ENCODE measurements at regions not wholly inside any gene's neighbourhood (a gene's known extent, or its start where the extent isn't known, plus 50 kb on each side); places are given as distances from the start of the nearest gene placed in this dataset.

- TF ChIP-seq, protein P1, sequence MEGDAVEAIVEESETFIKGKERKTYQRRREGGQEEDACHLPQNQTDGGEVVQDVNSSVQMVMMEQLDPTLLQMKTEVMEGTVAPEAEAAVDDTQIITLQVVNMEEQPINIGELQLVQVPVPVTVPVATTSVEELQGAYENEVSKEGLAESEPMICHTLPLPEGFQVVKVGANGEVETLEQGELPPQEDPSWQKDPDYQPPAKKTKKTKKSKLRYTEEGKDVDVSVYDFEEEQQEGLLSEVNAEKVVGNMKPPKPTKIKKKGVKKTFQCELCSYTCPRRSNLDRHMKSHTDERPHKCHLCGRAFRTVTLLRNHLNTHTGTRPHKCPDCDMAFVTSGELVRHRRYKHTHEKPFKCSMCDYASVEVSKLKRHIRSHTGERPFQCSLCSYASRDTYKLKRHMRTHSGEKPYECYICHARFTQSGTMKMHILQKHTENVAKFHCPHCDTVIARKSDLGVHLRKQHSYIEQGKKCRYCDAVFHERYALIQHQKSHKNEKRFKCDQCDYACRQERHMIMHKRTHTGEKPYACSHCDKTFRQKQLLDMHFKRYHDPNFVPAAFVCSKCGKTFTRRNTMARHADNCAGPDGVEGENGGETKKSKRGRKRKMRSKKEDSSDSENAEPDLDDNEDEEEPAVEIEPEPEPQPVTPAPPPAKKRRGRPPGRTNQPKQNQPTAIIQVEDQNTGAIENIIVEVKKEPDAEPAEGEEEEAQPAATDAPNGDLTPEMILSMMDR (IDR thresholded peaks at IDR 0.05): no peak
- TF ChIP-seq EP300 (IDR thresholded peaks at IDR 0.05) (no peak), POLR2A (IDR thresholded peaks at IDR 0.05) (no peak), POLR2AphosphoS5 (IDR thresholded peaks at IDR 0.05) (no peak)
- no peaks in the 10 kb centered on the region for H3K36me3 ChIP-seq
- 77% methylated on average over 7 of the region's 7 CpGs for WGBS
- no peak for DNase-seq (ENCODE audit: low spot score in 2 of 2)
- no peak overlapping the region for H3K4me3 ChIP-seq
- H3K27ac ChIP-seq: no peak overlapping the region
- no peaks in the 10 kb centered on the region for H3K4me1 ChIP-seq
- no peaks in the 10 kb centered on the region for H3K27me3 ChIP-seq
- H3K9me3 ChIP-seq: no peaks in the 10 kb centered on the region
These were observed 187.5 kb upstream of the THRB start for GRCh38 chr3:24682141-24682547.

DNA sequence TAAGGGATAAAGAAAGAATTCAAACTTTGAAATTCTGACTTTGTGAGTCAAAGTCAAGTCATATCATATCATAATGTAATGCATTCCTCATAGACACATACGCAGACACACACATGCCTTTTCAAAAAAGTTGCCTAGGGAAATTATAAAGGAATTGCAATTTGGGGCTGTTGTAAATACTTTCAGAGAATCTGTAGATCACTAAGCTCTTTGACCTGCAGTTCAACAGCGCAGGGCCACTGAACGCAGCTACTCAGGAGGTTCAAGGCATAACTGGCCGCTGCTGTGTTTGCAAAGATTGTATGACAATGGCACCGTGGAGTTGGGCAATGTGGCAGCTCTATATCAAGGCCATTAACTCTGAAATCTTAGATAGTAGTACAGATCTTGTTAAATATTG is 188.4 kb upstream of the THRB start:
- DNase-seq (ENCODE audit: low spot score in 2 of 2): no peak
- Histone ChIP-seq H3K4me1 (no peaks in the 10 kb centered on the region), H3K27ac (no peak overlapping the region), H3K4me3 (no peak overlapping the region), H3K36me3 (no peaks in the 10 kb centered on the region), H3K27me3 (no peaks in the 10 kb centered on the region), H3K9me3 (no peaks in the 10 kb centered on the region)
- WGBS: 87% methylated on average over 5 of the region's 5 CpGs
- TF ChIP-seq POLR2AphosphoS5 (IDR thresholded peaks at IDR 0.05) (no peak), POLR2A (IDR thresholded peaks at IDR 0.05) (no peak), EP300 (IDR thresholded peaks at IDR 0.05) (no peak)
- TF ChIP-seq, protein P1 (IDR thresholded peaks at IDR 0.05): no peak

DNA sequence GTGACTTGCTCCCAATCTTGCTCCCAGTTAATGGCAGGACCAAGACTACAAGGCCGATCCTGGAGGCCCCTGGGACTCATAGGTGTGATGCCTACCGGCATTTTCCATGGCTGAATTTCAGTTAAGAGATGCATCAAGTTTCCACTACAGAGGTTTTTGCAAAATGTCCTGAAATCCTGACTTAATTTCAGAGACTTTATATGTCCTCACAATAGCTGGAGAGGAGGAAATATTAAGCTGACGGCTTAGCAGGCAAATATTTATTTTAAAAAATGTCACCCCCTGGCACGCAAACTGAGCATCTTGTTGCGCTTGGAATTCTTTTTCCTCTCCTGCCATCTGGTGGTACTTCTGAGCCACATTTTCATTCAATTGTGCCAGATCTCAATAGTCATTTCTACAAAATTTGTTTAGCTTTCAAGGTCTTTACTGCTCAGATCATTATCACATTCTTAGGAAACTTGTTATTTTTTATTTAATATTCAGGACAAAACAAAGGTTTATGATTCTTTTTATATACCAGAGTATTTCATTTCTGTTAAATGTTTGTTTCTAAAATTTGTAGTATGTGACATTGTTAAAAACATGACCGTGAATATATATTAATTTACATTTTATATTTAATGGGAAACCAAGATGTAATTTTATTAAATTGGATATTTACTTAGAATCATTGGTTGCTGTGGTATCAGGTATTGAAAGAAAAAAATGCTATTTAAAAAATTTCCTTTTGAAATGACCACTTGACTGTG is 189.2 kb upstream of the THRB start:
- TF ChIP-seq, protein P1 (IDR thresholded peaks at IDR 0.05): peak; percentile 40 to 50
- no peak for TF ChIP-seq POLR2AphosphoS5 (IDR thresholded peaks at IDR 0.05)
- 31% methylated on average over 6 of the region's 6 CpGs for WGBS
- no peaks in the 10 kb centered on the region for H3K27me3 ChIP-seq
- H3K4me3 ChIP-seq: no peak overlapping the region
- H3K27ac ChIP-seq: no peak overlapping the region
- no peak for DNase-seq (ENCODE audit: low spot score in 2 of 2)
- H3K36me3 ChIP-seq: no peaks in the 10 kb centered on the region
- H3K4me1 ChIP-seq: no peaks in the 10 kb centered on the region
- no peaks in the 10 kb centered on the region for H3K9me3 ChIP-seq

- WGBS: 88% methylated on average over 6 of the region's 6 CpGs
- Histone ChIP-seq H3K4me3 (no peak overlapping the region), H3K36me3 (no peaks in the 10 kb centered on the region)
These were observed 189.9 kb upstream of the THRB start for GRCh38 chr3:24684506-24685023.

GRCh38 chr3:24686808-24687207 is 192.2 kb upstream of the THRB start:
- H3K27ac ChIP-seq: no peak overlapping the region
- no peaks in the 10 kb centered on the region for H3K27me3 ChIP-seq
- no peaks in the 10 kb centered on the region for H3K9me3 ChIP-seq
- no peak for DNase-seq (ENCODE audit: low spot score in 2 of 2)
- no peaks in the 10 kb centered on the region for H3K36me3 ChIP-seq
- TF ChIP-seq EP300 (IDR thresholded peaks at IDR 0.05) (no peak), POLR2A (IDR thresholded peaks at IDR 0.05) (no peak), POLR2AphosphoS5 (IDR thresholded peaks at IDR 0.05) (no peak)
- TF ChIP-seq, protein P1 (IDR thresholded peaks at IDR 0.05): no peak
- no peaks in the 10 kb centered on the region for H3K4me1 ChIP-seq
- WGBS: 19% methylated on average over 1 of the region's 1 CpG
- H3K4me3 ChIP-seq: no peak overlapping the region

More at GRCh38 chr3:24684506-24685023, 189.9 kb upstream of the THRB start:
- Histone ChIP-seq H3K9me3 (no peaks in the 10 kb centered on the region), H3K27me3 (no peaks in the 10 kb centered on the region), H3K4me1 (no peaks in the 10 kb centered on the region), H3K27ac (no peak overlapping the region)
- TF ChIP-seq POLR2A (IDR thresholded peaks at IDR 0.05): no peak
- TF ChIP-seq, protein P1 (IDR thresholded peaks at IDR 0.05): no peak
- TF ChIP-seq EP300 (IDR thresholded peaks at IDR 0.05): no peak
- no peak for TF ChIP-seq POLR2AphosphoS5 (IDR thresholded peaks at IDR 0.05)
- DNase-seq (ENCODE audit: low spot score in 2 of 2): no peak

Data from suprapubic skin (tissue), 4 donors.